ENCODE measurements at regions not wholly inside any gene's neighbourhood (a gene's known extent, or its start where the extent isn't known, plus 50 kb on each side); places are given as distances from the start of the nearest gene placed in this dataset.

- Histone ChIP-seq H3K4me2 (ENCODE audit: low read length) (no peak overlapping the region), H3K27ac (ENCODE audit: low read depth, low read length, poor library complexity, severe bottlenecking) (no peak overlapping the region), H3K4me1 (ENCODE audit: insufficient read depth, low read length, poor library complexity, severe bottlenecking) (no peaks in the 10 kb centered on the region), H3K79me2 (ENCODE audit: insufficient read depth, low read depth, low read length) (no peaks in the 10 kb centered on the region), H3K36me3 (ENCODE audit: insufficient read depth, low read length) (no peaks in the 10 kb centered on the region), H3K9me3 (ENCODE audit: low read length) (no peaks in the 10 kb centered on the region), H3K4me3 (ENCODE audit: low read depth, low read length, poor library complexity, severe bottlenecking) (no peak overlapping the region), H2AFZ (ENCODE audit: low read length) (no peak overlapping the region), H4K20me1 (ENCODE audit: insufficient read depth, low read length) (no peaks in the 10 kb centered on the region), H3K9me2 (ENCODE audit: insufficient read depth, low read length) (no peaks in the 10 kb centered on the region)
- TF ChIP-seq CTCF (conservative IDR thresholded peaks at IDR 0.05; ENCODE audit: low read length): no peak
- TF ChIP-seq EZH2phosphoT487 (IDR thresholded peaks at IDR 0.05; ENCODE audit: borderline replicate concordance, low read depth, low read length): no peak
- ChIA-PET CTCF (ENCODE audit: unreplicated experiment) (no interaction called here), POLR2A (interaction anchor here (1.2 kb wide), 1 partner anchor 12 kb away, joined by 9 read pairs; no protein-coding TSS in a partner anchor)
- no peak for DNase-seq (ENCODE audit: low spot score)
- intact Hi-C loops (cut with micrococcal nuclease; ENCODE audit: unreplicated experiment): no loop called here
- no TSS peak for BruUV-seq (replicated peaks)
Observed at GRCh38 chr4:111652986-111653385, 492.3 kb upstream of the FAM241A start.

GRCh38 chr4:111662496-111662895 is 482.8 kb upstream of the FAM241A start:
- no TSS peak for BruUV-seq (replicated peaks)

More at GRCh38 chr4:111662496-111662895, 482.8 kb upstream of the FAM241A start:
- intact Hi-C loops (cut with micrococcal nuclease; ENCODE audit: unreplicated experiment): no loop called here
- H3K4me3 ChIP-seq (ENCODE audit: low read depth, low read length, poor library complexity, severe bottlenecking): no peak overlapping the region
- TF ChIP-seq EZH2phosphoT487 (IDR thresholded peaks at IDR 0.05; ENCODE audit: borderline replicate concordance, low read depth, low read length) (no peak), CTCF (conservative IDR thresholded peaks at IDR 0.05; ENCODE audit: low read length) (no peak)
- DNase-seq (ENCODE audit: low spot score): no peak
- no peaks in the 10 kb centered on the region for H3K9me2 ChIP-seq (ENCODE audit: insufficient read depth, low read length)
- no peak overlapping the region for H3K27ac ChIP-seq (ENCODE audit: low read depth, low read length, poor library complexity, severe bottlenecking)
- no peaks in the 10 kb centered on the region for H3K9me3 ChIP-seq (ENCODE audit: low read length)
- ChIA-PET CTCF (ENCODE audit: unreplicated experiment) (no interaction called here), POLR2A (interaction anchor here (0.7 to 0.9 kb wide), 2 partner anchors 14 to 201 kb away, joined by 3 to 5 read pairs; no protein-coding TSS in a partner anchor)
- no peaks in the 10 kb centered on the region for H3K79me2 ChIP-seq (ENCODE audit: insufficient read depth, low read depth, low read length)
- no peaks in the 10 kb centered on the region for H3K36me3 ChIP-seq (ENCODE audit: insufficient read depth, low read length)
- no peak overlapping the region for H2AFZ ChIP-seq (ENCODE audit: low read length)
- H4K20me1 ChIP-seq (ENCODE audit: insufficient read depth, low read length): no peaks in the 10 kb centered on the region
- no peak overlapping the region for H3K4me2 ChIP-seq (ENCODE audit: low read length)
- H3K4me1 ChIP-seq (ENCODE audit: insufficient read depth, low read length, poor library complexity, severe bottlenecking): no peaks in the 10 kb centered on the region

All from OCI-LY7 (cell line).